Fibroblast of lung (primary cell): ENCODE measurements at regions not wholly inside any gene's neighbourhood (a gene's known extent, or its start where the extent isn't known, plus 50 kb on each side); places are given as distances from the start of the nearest gene placed in this dataset.

Source experiments
- CTCF ChIP-seq, 2 donors: IDR thresholded peaks in 1 of 2; conservative IDR thresholded peaks in 1 of 2; 1 replicate in 1 of 2; 2 replicates in 1 of 2; pipeline ENCODE4 v1.5.1; 2011 to 2012; ENCODE audit warnings: low read length in 2 of 2, control low read depth in 1 of 2, inconsistent platforms in 1 of 2, low read depth in 1 of 2, mild to moderate bottlenecking in 1 of 2
- EZH2 ChIP-seq: IDR thresholded peaks from 2 replicates; pipeline ENCODE4 v1.5.1; 2012; ENCODE audit warnings: low read length, control low read depth, mild to moderate bottlenecking; ENCODE audit errors: missing control alignments

- TF ChIP-seq CTCF (conservative IDR thresholded peaks at IDR 0.05 in 1 of 2, IDR thresholded peaks at IDR 0.05 in 1 of 2; ENCODE audit: low read depth in 1 of 2, low read length in 2 of 2): no peak
- no peak for TF ChIP-seq EZH2
Measured at GRCh38 chr9:23622396-23622795, 203.6 kb downstream of the ELAVL2 start.
